ENCODE measurements at regions not wholly inside any gene's neighbourhood (a gene's known extent, or its start where the extent isn't known, plus 50 kb on each side); places are given as distances from the start of the nearest gene placed in this dataset.

DNA sequence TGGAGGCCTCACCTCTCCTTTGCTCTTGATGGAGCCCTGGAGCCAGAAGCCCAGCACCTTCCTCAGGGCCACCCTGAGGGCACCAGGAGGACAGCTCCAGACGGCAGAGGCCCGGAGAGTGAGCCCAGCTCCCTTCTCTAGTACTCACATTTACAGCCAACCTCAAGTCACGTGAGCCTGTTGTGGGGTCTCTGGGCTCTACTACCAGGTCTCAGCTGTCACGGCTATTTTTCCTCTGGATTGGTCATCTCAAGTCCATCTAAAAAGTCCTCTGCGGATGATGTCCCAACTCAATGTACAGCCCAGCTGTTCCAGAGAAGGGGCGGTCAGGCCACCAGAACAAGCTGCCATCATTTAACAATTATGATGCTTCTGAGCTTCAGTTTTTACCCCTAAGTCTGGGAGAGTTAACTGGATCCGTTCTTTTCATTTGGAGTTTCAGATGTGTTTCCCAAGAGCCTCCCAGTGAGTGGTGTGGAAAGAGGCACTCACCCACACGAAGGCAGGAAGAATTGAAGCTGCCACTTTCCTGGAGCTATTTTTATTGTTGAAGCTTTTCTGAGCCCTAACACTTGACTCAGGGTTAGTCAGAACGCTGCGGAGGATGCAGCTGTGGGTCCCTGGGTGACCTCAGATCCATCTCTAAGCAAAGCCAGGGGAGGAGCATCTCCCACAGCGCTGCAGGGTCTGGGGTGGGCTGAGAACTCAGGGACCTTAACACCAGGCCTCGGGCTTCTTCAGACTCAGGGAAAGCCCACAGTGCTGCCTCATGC lies 143.5 kb upstream of the UBL3 start (continued):
- TF ChIP-seq, protein P1, sequence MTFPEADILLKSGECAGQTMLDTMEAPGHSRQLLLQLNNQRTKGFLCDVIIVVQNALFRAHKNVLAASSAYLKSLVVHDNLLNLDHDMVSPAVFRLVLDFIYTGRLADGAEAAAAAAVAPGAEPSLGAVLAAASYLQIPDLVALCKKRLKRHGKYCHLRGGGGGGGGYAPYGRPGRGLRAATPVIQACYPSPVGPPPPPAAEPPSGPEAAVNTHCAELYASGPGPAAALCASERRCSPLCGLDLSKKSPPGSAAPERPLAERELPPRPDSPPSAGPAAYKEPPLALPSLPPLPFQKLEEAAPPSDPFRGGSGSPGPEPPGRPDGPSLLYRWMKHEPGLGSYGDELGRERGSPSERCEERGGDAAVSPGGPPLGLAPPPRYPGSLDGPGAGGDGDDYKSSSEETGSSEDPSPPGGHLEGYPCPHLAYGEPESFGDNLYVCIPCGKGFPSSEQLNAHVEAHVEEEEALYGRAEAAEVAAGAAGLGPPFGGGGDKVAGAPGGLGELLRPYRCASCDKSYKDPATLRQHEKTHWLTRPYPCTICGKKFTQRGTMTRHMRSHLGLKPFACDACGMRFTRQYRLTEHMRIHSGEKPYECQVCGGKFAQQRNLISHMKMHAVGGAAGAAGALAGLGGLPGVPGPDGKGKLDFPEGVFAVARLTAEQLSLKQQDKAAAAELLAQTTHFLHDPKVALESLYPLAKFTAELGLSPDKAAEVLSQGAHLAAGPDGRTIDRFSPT (tag by site-specific recombination; IDR thresholded peaks at IDR 0.05) = no peak
- TF ChIP-seq, protein P2, sequence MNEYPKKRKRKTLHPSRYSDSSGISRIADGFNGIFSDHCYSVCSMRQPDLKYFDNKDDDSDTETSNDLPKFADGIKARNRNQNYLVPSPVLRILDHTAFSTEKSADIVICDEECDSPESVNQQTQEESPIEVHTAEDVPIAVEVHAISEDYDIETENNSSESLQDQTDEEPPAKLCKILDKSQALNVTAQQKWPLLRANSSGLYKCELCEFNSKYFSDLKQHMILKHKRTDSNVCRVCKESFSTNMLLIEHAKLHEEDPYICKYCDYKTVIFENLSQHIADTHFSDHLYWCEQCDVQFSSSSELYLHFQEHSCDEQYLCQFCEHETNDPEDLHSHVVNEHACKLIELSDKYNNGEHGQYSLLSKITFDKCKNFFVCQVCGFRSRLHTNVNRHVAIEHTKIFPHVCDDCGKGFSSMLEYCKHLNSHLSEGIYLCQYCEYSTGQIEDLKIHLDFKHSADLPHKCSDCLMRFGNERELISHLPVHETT (tag by site-specific recombination; IDR thresholded peaks at IDR 0.05) = no peak

DNA sequence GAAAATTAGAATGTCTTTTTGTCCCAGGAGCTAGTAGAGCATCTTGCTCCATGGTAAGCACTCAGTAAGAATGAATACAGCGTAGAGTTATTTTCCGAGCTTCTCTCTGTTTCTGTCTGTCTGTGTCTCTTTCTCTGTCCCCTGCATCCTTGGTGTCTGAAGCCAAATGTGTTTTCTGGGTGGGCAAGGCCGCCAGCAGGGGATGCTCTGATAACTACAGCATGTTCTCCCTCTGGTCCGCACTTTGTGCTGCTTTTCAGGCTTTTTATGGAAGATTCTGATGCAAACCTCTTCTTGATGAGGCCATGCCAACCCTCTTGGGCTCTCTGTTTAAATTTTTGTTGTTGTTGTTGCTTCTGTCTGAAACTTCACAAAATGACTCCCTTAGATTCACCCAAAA lies 142.8 kb upstream of the UBL3 start:
- Histone ChIP-seq H3K4me3 (ENCODE audit: low read depth, low read length) (no peak overlapping the region), H3K4me1 (ENCODE audit: control insufficient read depth, insufficient read depth, low read length) (no peaks in the 10 kb centered on the region), H3K9me3 (ENCODE audit: control insufficient read depth, insufficient read depth, low read depth, low read length) (no peaks in the 10 kb centered on the region), H3K27ac (ENCODE audit: extremely low read depth, low read depth, low read length) (no peak overlapping the region), H3K36me3 (ENCODE audit: control insufficient read depth in 2 of 2, insufficient read depth in 1 of 2, low read length in 2 of 2) (no peaks in the 10 kb centered on the region)
- ChIA-PET POLR2A (no interaction called here), CTCF (interaction anchor here (1.2 kb wide), 1 partner anchor 118 kb away, joined by 3 read pairs; no protein-coding TSS in a partner anchor)
- no peak for TF ChIP-seq ZNF2 (tag by site-specific recombination; IDR thresholded peaks at IDR 0.05)
- TF ChIP-seq, protein P3, sequence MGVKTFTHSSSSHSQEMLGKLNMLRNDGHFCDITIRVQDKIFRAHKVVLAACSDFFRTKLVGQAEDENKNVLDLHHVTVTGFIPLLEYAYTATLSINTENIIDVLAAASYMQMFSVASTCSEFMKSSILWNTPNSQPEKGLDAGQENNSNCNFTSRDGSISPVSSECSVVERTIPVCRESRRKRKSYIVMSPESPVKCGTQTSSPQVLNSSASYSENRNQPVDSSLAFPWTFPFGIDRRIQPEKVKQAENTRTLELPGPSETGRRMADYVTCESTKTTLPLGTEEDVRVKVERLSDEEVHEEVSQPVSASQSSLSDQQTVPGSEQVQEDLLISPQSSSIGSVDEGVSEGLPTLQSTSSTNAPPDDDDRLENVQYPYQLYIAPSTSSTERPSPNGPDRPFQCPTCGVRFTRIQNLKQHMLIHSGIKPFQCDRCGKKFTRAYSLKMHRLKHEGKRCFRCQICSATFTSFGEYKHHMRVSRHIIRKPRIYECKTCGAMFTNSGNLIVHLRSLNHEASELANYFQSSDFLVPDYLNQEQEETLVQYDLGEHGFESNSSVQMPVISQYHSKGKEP (tag by site-specific recombination; IDR thresholded peaks at IDR 0.05) = no peak

DNA sequence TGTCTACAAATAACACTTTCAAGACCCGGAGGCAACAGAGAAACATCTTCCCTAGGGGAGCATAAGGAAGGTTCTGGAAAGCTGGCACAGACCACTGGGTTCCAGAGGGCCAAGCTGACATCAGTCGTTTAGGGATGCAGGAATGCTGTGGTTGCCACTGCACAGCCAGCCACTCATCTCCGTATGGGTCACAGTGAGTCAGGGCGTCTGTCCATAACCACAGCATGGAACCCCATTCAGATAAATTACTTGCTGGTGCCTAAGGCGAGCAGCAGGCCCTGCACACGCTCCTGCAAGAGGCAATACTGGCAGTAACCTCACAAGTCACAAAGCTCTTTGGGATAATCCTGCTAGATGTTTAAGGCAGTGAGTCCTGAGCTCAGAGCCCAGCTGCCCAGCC lies 140.9 kb upstream of the UBL3 start:
- Histone ChIP-seq H3K4me1 (ENCODE audit: control insufficient read depth, insufficient read depth, low read length) (no peaks in the 10 kb centered on the region), H3K36me3 (ENCODE audit: control insufficient read depth in 2 of 2, insufficient read depth in 1 of 2, low read length in 2 of 2) (no peaks in the 10 kb centered on the region), H3K9me3 (ENCODE audit: control insufficient read depth, insufficient read depth, low read depth, low read length) (no peaks in the 10 kb centered on the region), H3K27ac (ENCODE audit: extremely low read depth, low read depth, low read length) (no peak overlapping the region), H3K4me3 (ENCODE audit: low read depth, low read length) (no peak overlapping the region)
- TF ChIP-seq FEZF1 (tag by site-specific recombination; IDR thresholded peaks at IDR 0.05) (peak; percentile 30; the same call in 1 of the 2 replicates), ZIC2 (tag by site-specific recombination; IDR thresholded peaks at IDR 0.05) (peak; percentile 88), GLIS1 (tag by site-specific recombination; IDR thresholded peaks at IDR 0.05) (peak; percentile 11; the same call in 1 of the 2 replicates), GLI4 (tag by site-specific recombination; IDR thresholded peaks at IDR 0.05) (no peak)
- CTCF ChIA-PET = interaction anchor here (0.7 kb wide), 1 partner anchor 119 kb away, joined by 3 read pairs; no protein-coding TSS in a partner anchor
- POLR2A ChIA-PET = no interaction called here

DNA sequence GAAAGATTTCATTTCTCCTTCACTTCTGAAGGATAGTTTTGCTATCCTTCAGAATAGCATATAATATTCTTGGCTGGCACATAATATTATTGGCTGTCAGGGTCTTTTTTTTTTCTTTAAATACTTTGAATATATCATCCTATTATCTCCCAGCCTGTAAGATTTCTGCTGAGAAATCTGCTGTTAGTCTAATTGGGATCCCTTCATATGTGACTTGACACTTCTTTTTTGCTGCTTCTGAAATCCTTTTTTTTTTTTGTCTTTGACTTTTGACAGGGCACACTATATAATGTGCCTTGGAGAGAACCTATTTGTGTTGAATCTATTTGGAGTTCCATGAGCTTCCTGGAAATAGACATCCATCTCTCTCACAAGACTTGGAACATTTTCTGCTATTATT lies 136.9 kb upstream of the UBL3 start:
- no peak overlapping the region for H3K27ac ChIP-seq (ENCODE audit: extremely low read depth, low read depth, low read length)
- CTCF ChIA-PET = no interaction called here
- H3K4me3 ChIP-seq (ENCODE audit: low read depth, low read length) = no peak overlapping the region
- TF ChIP-seq ZNF274 (IDR thresholded peaks at IDR 0.05; ENCODE audit: low read length) (no peak), ZNF274 (tag by site-specific recombination; IDR thresholded peaks at IDR 0.05; ENCODE audit: borderline replicate concordance) (no peak), ZNF791 (tag by site-specific recombination; IDR thresholded peaks at IDR 0.05) (peak; percentile 96), ZNF544 (tag by site-specific recombination; IDR thresholded peaks at IDR 0.05) (no peak), SETDB1 (IDR thresholded peaks at IDR 0.05; ENCODE audit: insufficient read length, low read length) (peak; percentile 77)
- TF ChIP-seq, protein P4, sequence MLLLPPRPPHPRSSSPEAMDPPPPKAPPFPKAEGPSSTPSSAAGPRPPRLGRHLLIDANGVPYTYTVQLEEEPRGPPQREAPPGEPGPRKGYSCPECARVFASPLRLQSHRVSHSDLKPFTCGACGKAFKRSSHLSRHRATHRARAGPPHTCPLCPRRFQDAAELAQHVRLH (tag by site-specific recombination; IDR thresholded peaks at IDR 0.05) = no peak
- TF ChIP-seq, protein P5, sequence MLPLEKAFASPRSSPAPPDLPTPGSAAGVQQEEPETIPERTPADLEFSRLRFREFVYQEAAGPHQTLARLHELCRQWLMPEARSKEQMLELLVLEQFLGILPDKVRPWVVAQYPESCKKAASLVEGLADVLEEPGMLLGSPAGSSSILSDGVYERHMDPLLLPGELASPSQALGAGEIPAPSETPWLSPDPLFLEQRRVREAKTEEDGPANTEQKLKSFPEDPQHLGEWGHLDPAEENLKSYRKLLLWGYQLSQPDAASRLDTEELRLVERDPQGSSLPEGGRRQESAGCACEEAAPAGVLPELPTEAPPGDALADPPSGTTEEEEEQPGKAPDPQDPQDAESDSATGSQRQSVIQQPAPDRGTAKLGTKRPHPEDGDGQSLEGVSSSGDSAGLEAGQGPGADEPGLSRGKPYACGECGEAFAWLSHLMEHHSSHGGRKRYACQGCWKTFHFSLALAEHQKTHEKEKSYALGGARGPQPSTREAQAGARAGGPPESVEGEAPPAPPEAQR (tag by site-specific recombination; IDR thresholded peaks at IDR 0.05) = no peak
- H3K36me3 ChIP-seq (ENCODE audit: control insufficient read depth in 2 of 2, insufficient read depth in 1 of 2, low read length in 2 of 2) = no peaks in the 10 kb centered on the region
- POLR2A ChIA-PET = no interaction called here
- H3K9me3 ChIP-seq (ENCODE audit: control insufficient read depth, insufficient read depth, low read depth, low read length) = no peaks in the 10 kb centered on the region
- H3K4me1 ChIP-seq (ENCODE audit: control insufficient read depth, insufficient read depth, low read length) = no peaks in the 10 kb centered on the region
